OCI-LY7 (cell line): ENCODE measurements at regions not wholly inside any gene's neighbourhood (a gene's known extent, or its start where the extent isn't known, plus 50 kb on each side); places are given as distances from the start of the nearest gene placed in this dataset.

Experiments used
- CTCF ChIP-seq: fragments of 200-600 bp; sonication (generic); conservative IDR thresholded peaks from 2 replicates; pipeline ENCODE4 v1.5.1; 2014; ENCODE audit warnings: mild to moderate bottlenecking, antibody characterized with exemption, low read length, moderate library complexity, mixed read lengths
- EZH2phosphoT487 ChIP-seq: fragments of 200-600 bp; sonication (generic); IDR thresholded peaks from 2 replicates; pipeline ENCODE4 v1.6.1; 2018; ENCODE audit warnings: low read depth, borderline replicate concordance, mild to moderate bottlenecking, mixed run types, antibody characterized with exemption, low read length, moderate library complexity, mixed read lengths

DNA sequence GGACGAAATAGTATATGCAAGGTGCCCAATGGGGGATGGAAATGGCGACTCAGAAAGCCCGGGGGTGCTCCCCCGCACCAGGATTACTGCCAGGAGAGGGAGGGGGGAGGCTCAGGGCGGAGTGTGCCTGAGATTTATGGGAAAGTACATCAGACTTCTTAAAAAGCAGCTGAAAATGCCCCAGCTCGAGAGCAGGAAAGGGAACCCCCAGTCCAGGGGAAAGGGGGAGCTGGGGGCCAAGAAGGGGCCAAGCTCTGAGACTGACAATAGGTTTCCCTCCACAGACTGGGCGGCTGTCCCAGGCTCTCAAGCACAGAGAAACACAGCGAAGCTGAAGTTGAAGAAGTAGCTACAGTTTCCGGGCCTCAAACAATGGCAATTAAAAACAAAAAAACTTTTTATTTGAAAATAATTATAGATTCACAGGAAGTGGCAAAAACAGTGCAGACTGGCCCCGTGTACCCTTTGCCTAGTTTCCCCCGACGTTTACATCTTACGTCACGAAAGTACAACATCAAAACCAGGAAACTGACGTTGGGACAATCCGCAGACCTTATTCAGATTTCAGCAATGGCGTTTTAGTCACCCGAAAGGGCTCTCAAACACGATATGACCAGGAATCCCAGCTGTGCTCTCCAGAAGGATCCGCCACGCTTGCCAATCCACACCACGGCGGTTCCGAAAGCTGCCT, 83.9 kb upstream of the FGFR2 start:
- TF ChIP-seq CTCF: no peak
- no peak for TF ChIP-seq EZH2phosphoT487
